ENCODE measurements at regions not wholly inside any gene's neighbourhood (a gene's known extent, or its start where the extent isn't known, plus 50 kb on each side); places are given as distances from the start of the nearest gene placed in this dataset.

DNA sequence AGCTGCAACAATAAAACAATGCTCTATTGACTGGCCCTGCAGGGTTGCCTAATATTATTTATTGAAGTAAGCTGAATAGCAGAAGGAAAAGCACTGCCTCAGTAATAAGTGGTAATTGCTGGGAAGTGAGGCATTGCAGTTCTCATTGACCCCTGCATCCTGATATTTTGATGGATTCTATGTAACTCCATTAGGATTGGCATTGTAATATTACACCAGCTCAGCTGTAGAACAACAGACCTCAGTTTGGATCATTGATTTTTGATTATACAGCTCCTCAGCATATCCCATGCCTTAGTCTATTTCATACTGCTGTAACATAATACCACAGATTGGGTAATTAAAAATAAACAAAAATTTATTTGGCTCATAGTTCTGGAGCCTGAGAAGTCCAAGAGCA is 650.6 kb upstream of the SALL1 start:
- H3K27me3 ChIP-seq (ENCODE audit: insufficient read depth in 3 of 3, low read length in 2 of 3), result peaks cover 0 to 2% (median 0%) of the 10 kb centered on the region in 3 donors
- H3K4me1 ChIP-seq, result no peaks in the 10 kb centered on the region
- no peak for ATAC-seq
- intact Hi-C loops (cut with DNase I), result loop anchor here in 1 of 2 donors (5.0 kb wide), 1 partner anchor 1046 kb away; no protein-coding TSS in a partner anchor
- no peaks in the 10 kb centered on the region for H3K36me3 ChIP-seq (ENCODE audit: insufficient read depth in 1 of 2, low read depth in 1 of 2)
- peaks cover 6% of the 10 kb centered on the region for H3K9me3 ChIP-seq
- no peak for DNase-seq
- TF ChIP-seq CTCF (IDR thresholded peaks at IDR 0.05), result no peak
- H3K27ac ChIP-seq, result no peak overlapping the region
- H3K4me3 ChIP-seq, result no peak overlapping the region

DNA sequence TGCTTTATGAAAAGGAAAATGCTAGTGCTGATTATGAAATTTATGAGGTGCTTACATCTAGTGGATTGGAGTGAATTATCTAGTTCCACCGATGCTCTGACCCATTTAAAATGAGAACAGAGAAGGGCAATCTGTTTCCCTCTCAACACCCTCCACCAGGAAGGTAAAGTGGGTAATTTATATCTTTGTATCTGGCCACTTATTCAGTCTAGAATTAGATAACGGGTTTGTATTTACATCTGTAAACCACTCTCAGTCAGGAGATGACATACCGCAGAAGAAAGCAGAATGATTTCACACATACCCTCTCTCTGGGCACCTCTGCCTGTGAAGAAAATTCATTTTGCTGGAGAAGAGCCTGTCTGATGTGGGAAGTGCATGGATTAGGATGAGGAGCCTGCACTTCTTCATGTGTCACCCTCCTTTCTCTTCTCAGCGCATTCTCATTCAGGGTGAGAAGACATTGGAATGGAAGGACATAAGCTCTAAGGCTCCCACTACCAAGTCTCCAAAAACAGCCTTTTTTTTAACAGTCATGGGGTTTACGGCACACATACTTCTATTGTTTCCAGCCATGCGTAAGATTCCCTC is 646.7 kb upstream of the SALL1 start:
- intact Hi-C loops (cut with DNase I), result no loop called here
- Histone ChIP-seq H3K4me3 (no peak overlapping the region), H3K36me3 (ENCODE audit: insufficient read depth in 1 of 2, low read depth in 1 of 2) (no peaks in the 10 kb centered on the region), H3K9me3 (peaks cover 4% of the 10 kb centered on the region), H3K27ac (no peak overlapping the region), H3K27me3 (ENCODE audit: insufficient read depth in 3 of 3, low read length in 2 of 3) (no peaks in the 10 kb centered on the region), H3K4me1 (no peaks in the 10 kb centered on the region)
- ATAC-seq, result no peak
- 61 to 70% (median 68%) methylated on average over 6 of the region's 6 CpGs for WGBS, 3 donors
- DNase-seq, result no peak
- no peak for TF ChIP-seq CTCF (IDR thresholded peaks at IDR 0.05)

DNA sequence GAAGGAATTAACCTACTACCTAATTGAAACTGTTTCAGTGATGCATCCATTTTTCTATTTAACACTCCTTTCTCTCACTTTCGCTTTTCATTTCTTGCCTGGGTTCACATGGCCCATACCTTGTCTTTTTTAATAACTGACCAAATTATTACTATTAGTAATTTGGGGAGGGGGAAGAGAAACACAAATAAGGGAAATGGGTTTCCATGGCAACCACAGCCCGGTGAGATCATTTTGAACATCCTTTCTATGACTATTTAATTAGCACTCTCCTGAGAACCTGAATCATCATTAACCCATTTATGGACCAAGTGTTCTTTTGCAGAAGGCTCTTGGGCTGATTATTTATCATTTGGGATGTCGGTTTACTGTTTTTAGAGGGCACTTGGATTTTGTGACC is 628.2 kb upstream of the SALL1 start:
- 73 to 80% (median 73%) methylated on average over 3 of the region's 3 CpGs for WGBS, 3 donors
- H3K27me3 ChIP-seq (ENCODE audit: insufficient read depth in 3 of 3, low read length in 2 of 3), result no peaks in the 10 kb centered on the region

DNA sequence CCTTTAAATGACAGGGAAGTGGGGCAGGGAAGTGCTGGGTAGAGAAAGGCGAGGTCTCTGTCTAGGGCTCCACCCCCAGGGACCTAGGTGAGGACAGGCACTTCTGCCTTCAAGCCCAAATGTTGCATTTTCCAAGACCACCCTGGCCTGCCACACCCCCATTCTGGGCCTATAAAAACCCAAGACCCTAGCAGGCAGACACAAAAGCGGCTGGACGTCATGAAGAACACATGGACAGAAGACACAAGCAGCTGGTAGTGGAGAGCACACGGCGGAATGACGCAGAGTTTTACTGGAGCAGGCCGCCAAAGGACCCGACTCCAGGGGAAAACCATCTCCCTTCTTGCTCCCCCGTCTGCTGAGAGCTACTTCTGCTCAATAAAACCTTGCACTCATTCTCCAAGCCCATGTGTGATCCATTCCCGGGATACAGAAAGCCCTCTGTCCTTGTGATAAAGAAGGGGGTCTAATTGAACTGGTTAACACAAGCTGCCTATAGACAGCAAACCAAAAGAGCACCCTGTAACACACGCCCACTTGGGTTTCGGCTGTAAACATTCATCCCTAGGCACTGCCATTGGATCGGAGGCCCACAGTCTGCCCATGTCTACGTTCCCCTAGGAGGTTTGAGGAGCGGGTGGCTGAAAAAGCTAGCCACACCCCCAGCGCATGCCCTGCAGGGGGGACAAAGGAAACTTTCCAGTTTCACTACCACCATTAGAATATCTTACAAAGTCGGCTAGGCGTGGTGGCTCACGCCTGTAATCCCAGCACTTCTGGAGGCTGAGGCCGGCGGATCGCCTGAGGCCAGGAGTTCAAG is 622.2 kb upstream of the SALL1 start:
- no peak overlapping the region for H3K4me3 ChIP-seq
- H3K36me3 ChIP-seq (ENCODE audit: insufficient read depth in 1 of 2, low read depth in 1 of 2), result no peaks in the 10 kb centered on the region
- ATAC-seq (no peak), DNase-seq (no peak)
- WGBS, 3 donors, result 70 to 80% (median 76%) methylated on average over 22 of the region's 22 CpGs
- H3K27me3 ChIP-seq (ENCODE audit: insufficient read depth in 3 of 3, low read length in 2 of 3), result peaks cover 0 to 3% (median 0%) of the 10 kb centered on the region in 3 donors
- TF ChIP-seq CTCF (IDR thresholded peaks at IDR 0.05), result no peak
- H3K27ac ChIP-seq, result no peak overlapping the region
- H3K9me3 ChIP-seq, result no peaks in the 10 kb centered on the region
- no peaks in the 10 kb centered on the region for H3K4me1 ChIP-seq
- intact Hi-C loops (cut with DNase I), result no loop called here

More for the DNA sequence above, 628.2 kb upstream of the SALL1 start:
- Histone ChIP-seq H3K9me3 (peaks cover 5% of the 10 kb centered on the region), H3K4me1 (no peaks in the 10 kb centered on the region), H3K36me3 (ENCODE audit: insufficient read depth in 1 of 2, low read depth in 1 of 2) (no peaks in the 10 kb centered on the region), H3K27ac (no peak overlapping the region), H3K4me3 (no peak overlapping the region)
- intact Hi-C loops (cut with DNase I), result no loop called here
- ATAC-seq (no peak), DNase-seq (no peak)
- TF ChIP-seq CTCF (IDR thresholded peaks at IDR 0.05), result no peak

All from psoas muscle (tissue), 7 donors.